NT2/D1 (cell line): ENCODE measurements at regions not wholly inside any gene's neighbourhood (a gene's known extent, or its start where the extent isn't known, plus 50 kb on each side); places are given as distances from the start of the nearest gene placed in this dataset.

ENCODE experiments used
- YY1 ChIP-seq: IDR thresholded peaks from 2 replicates; pipeline ENCODE4 v1.6.1; 2011; ENCODE audit not compliant: insufficient read length, insufficient read depth
- ZNF274 ChIP-seq: IDR thresholded peaks from 2 replicates; pipeline ENCODE4 v1.6.1; 2011; ENCODE audit warnings: mild to moderate bottlenecking, low read depth, low read length

- TF ChIP-seq YY1, result no peak
- no peak for TF ChIP-seq ZNF274
Observed at GRCh38 chr13:48925001-48925400, 50.7 kb upstream of the FNDC3A start.
